Breast epithelium (tissue), 4 donors: ENCODE measurements at regions not wholly inside any gene's neighbourhood (a gene's known extent, or its start where the extent isn't known, plus 50 kb on each side); places are given as distances from the start of the nearest gene placed in this dataset.

Experiments used
- DNase-seq, 2 donors: peaks; one replicate each; pipeline ENCODE4 v3.0.0-alpha.2; 2019; ENCODE audit warnings: low spot score in 2 of 2
- H3K27ac ChIP-seq, 2 donors: fragments of 200-600 bp; sonication (generic) in 1 of 2; one replicate each; pipeline ENCODE4 v1.5.1; 2016 to 2019; ENCODE audit warnings: mild to moderate bottlenecking in 1 of 2
- H3K27me3 ChIP-seq, 2 donors: fragments of 200-600 bp; sonication (generic) in 1 of 2; one replicate each; pipeline versions ENCODE4 v1.5.1 to v1.6.0; 2017 to 2019; ENCODE audit warnings: control low read depth in 1 of 2, mild to moderate bottlenecking in 1 of 2
- H3K36me3 ChIP-seq: fragments of 200-600 bp; one replicate; pipeline ENCODE4 v1.5.1; 2019
- H3K4me1 ChIP-seq, 2 donors: fragments of 200-600 bp; sonication (generic); one replicate each; pipeline ENCODE4 v1.5.1; 2016 to 2019; ENCODE audit warnings: control low read depth in 1 of 2
- H3K4me3 ChIP-seq, 3 donors: fragments of 200-600 bp; sonication (generic); 1 replicate in 2 of 3; 2 replicates in 1 of 3; pipeline ENCODE4 v1.5.1; 2016 to 2019; ENCODE audit warnings: mild to moderate bottlenecking in 3 of 3, moderate library complexity in 2 of 3
- H3K9me3 ChIP-seq, 2 donors: fragments of 200-600 bp; sonication (generic) in 1 of 2; one replicate each; pipeline ENCODE4 v1.5.1; 2016 to 2019; ENCODE audit warnings: control low read depth in 1 of 2
- POLR2A ChIP-seq: fragments of 450-650 bp; IDR thresholded peaks from one replicate; pipeline ENCODE4 v1.6.1; 2016; ENCODE audit warnings: antibody characterized with exemption, mild to moderate bottlenecking, moderate library complexity
- POLR2AphosphoS5 ChIP-seq, 3 donors: sonication (generic); formaldehyde crosslinking; IDR thresholded peaks; one replicate each; pipeline ENCODE4 v1.6.1; 2017; ENCODE audit warnings: antibody characterized with exemption in 3 of 3
- intact Hi-C: fragments of 100-400 bp; cut with DNase I; formaldehyde crosslinking; loops from one replicate; pipeline ENCODE4 v1.15.1; 2023; ENCODE audit warnings: low total_unique reads
- TF ChIP-seq, protein P1 (sequence below), 3 donors: fragments of 450-650 bp; IDR thresholded peaks; one replicate each; pipeline ENCODE4 v1.5.1; 2016 to 2017; ENCODE audit warnings: antibody characterized with exemption in 3 of 3, mild to moderate bottlenecking in 3 of 3, moderate library complexity in 3 of 3

DNA sequence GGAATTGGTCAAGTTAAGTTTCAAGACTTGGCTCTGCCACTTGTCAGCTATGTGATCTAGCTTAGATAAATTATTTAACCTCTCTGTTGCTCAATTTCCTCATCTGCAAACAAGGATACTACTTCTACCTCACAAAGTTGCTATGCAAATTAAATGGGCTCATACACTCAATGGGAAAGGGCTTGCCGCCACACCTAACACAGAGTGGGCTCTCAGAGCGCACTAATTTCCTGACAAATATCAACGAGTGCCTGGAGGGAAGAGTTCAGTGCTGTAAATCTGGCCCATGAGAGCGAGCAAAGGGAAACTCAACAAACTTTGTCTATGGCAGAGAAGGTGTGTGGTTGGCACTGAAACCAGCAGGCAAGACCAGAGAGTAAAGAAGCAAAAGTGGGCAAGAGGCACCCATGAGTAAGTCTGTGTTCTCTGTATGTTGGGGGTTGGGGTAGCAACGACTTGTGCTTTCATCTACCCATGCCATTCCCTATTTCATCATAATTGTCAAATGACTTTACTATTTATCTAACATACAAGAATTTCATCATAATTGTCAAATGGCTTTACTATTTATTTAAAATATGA, 60.7 kb upstream of the PHF21A start:
- H3K27ac ChIP-seq: no peak overlapping the region
- H3K27me3 ChIP-seq: no peaks in the 10 kb centered on the region
- TF ChIP-seq POLR2AphosphoS5 (IDR thresholded peaks at IDR 0.05) (no peak), POLR2A (no peak)
- TF ChIP-seq, protein P1, sequence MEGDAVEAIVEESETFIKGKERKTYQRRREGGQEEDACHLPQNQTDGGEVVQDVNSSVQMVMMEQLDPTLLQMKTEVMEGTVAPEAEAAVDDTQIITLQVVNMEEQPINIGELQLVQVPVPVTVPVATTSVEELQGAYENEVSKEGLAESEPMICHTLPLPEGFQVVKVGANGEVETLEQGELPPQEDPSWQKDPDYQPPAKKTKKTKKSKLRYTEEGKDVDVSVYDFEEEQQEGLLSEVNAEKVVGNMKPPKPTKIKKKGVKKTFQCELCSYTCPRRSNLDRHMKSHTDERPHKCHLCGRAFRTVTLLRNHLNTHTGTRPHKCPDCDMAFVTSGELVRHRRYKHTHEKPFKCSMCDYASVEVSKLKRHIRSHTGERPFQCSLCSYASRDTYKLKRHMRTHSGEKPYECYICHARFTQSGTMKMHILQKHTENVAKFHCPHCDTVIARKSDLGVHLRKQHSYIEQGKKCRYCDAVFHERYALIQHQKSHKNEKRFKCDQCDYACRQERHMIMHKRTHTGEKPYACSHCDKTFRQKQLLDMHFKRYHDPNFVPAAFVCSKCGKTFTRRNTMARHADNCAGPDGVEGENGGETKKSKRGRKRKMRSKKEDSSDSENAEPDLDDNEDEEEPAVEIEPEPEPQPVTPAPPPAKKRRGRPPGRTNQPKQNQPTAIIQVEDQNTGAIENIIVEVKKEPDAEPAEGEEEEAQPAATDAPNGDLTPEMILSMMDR (IDR thresholded peaks at IDR 0.05): no peak
- H3K36me3 ChIP-seq: no peaks in the 10 kb centered on the region
- no peak overlapping the region for H3K4me3 ChIP-seq
- H3K9me3 ChIP-seq: no peaks in the 10 kb centered on the region
- intact Hi-C loops: no loop called here
- H3K4me1 ChIP-seq: no peaks in the 10 kb centered on the region
- no peak for DNase-seq

DNA sequence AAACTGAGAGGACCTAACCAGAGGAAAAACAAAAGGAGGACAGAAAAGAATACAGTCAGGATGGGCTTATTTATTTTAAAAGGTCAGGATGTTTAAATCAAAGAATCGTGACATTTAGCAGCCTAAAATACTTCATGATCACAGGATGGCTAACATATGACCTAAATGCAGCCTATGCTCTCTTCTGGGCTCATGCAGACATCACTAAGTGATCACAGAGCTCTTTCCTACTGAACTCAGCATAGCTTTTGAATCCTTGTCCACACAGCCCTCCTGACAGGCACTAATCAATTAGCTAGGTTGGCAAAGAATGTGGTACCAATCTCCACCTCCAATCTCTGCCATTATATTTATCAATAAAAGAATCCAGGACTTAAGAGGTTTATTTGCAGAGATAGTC, 60.1 kb upstream of the PHF21A start:
- no peak for TF ChIP-seq POLR2A
- no peak for TF ChIP-seq POLR2AphosphoS5 (IDR thresholded peaks at IDR 0.05)
- TF ChIP-seq, protein P1 (IDR thresholded peaks at IDR 0.05): no peak
- no peaks in the 10 kb centered on the region for H3K9me3 ChIP-seq
- H3K4me3 ChIP-seq: no peak overlapping the region
- intact Hi-C loops: no loop called here
- H3K4me1 ChIP-seq: no peaks in the 10 kb centered on the region
- no peak overlapping the region for H3K27ac ChIP-seq
- no peaks in the 10 kb centered on the region for H3K36me3 ChIP-seq
- no peak for DNase-seq
- no peaks in the 10 kb centered on the region for H3K27me3 ChIP-seq

DNA sequence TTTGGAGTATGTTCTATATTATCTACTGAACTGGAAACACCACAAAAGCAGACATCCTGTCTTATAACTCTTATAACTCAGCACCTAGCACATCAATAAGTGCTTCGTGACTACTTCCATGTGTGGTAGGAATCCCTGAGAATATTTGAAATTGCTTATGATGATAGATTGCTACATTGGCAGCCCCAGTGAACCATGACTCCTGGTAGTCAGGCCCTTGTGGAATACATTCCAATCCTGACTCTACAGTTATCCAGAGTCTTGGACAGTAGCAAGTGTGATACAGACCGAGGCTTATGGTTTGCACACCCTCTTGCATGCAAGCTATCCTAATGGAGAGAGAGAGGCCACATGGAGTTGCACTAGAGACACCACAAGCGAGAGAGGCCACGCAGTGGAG, 59.5 kb upstream of the PHF21A start:
- TF ChIP-seq, protein P1 (IDR thresholded peaks at IDR 0.05): no peak
- TF ChIP-seq POLR2A (no peak), POLR2AphosphoS5 (IDR thresholded peaks at IDR 0.05) (no peak)
- Histone ChIP-seq H3K27me3 (no peaks in the 10 kb centered on the region), H3K27ac (no peak overlapping the region), H3K4me3 (no peak overlapping the region), H3K9me3 (no peaks in the 10 kb centered on the region), H3K36me3 (no peaks in the 10 kb centered on the region), H3K4me1 (no peaks in the 10 kb centered on the region)
- intact Hi-C loops: no loop called here
- DNase-seq: no peak

DNA sequence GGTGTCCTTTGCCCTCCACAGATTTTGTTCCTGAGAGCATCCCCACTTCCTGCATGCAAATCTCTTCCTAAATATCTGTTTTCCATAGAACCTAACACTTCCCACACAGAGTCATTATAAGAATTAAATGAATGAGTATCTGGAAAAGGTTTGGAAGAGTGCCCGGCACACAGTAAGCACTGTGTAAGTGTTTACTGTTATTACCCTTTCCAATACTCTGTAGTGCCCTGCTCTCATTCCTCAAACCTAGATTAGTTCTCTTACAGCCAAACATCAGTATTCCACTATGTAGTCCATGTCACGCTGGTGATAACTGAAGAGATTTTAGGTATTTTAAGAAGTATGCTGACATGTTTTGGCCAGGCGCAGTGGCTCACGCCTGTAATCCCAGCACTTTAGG, 57.3 kb upstream of the PHF21A start:
- Histone ChIP-seq H3K4me3 (no peak overlapping the region), H3K36me3 (no peaks in the 10 kb centered on the region), H3K4me1 (no peaks in the 10 kb centered on the region), H3K27me3 (no peaks in the 10 kb centered on the region), H3K9me3 (no peaks in the 10 kb centered on the region), H3K27ac (no peak overlapping the region)
- intact Hi-C loops: no loop called here
- TF ChIP-seq POLR2AphosphoS5 (IDR thresholded peaks at IDR 0.05) (no peak), POLR2A (no peak)
- TF ChIP-seq, protein P1 (IDR thresholded peaks at IDR 0.05): no peak
- DNase-seq: no peak

DNA sequence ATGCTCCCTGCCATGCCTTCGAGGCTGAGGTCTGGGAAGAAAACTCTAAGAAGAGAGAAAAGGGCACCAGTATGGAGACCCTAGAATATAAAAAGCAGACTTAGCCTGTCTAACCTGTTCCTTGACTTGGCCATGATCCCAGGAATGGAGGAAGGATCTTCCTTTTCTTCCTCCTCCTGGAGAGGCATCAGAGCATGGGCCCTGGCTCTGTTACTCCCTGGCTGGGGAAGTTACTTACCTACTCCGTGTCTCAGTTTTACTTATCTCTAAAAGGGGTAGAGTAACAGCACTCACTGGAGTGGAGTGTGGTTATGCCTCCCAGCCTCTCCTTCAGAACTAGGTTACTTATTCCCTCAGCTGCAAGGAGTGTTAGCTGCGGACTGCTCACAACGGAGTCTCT, 55.2 kb upstream of the PHF21A start:
- DNase-seq: no peak
- no peaks in the 10 kb centered on the region for H3K9me3 ChIP-seq
- no peaks in the 10 kb centered on the region for H3K4me1 ChIP-seq
- H3K4me3 ChIP-seq: no peak overlapping the region
- H3K27ac ChIP-seq: no peak overlapping the region
- intact Hi-C loops: no loop called here
- TF ChIP-seq POLR2AphosphoS5 (IDR thresholded peaks at IDR 0.05): no peak
- TF ChIP-seq, protein P1 (IDR thresholded peaks at IDR 0.05): no peak
- no peak for TF ChIP-seq POLR2A
- H3K36me3 ChIP-seq: no peaks in the 10 kb centered on the region
- no peaks in the 10 kb centered on the region for H3K27me3 ChIP-seq
